GM18517 (cell line): ENCODE measurements at regions not wholly inside any gene's neighbourhood (a gene's known extent, or its start where the extent isn't known, plus 50 kb on each side); places are given as distances from the start of the nearest gene placed in this dataset.

Source experiments
- ATAC-seq: cut with Tn5 transposase; IDR thresholded peaks from one replicate; pipeline ENCODE4 v1.9.1; 2021; ENCODE audit warnings: mild to moderate bottlenecking, moderate library complexity; ENCODE audit not compliant: unreplicated experiment

DNA sequence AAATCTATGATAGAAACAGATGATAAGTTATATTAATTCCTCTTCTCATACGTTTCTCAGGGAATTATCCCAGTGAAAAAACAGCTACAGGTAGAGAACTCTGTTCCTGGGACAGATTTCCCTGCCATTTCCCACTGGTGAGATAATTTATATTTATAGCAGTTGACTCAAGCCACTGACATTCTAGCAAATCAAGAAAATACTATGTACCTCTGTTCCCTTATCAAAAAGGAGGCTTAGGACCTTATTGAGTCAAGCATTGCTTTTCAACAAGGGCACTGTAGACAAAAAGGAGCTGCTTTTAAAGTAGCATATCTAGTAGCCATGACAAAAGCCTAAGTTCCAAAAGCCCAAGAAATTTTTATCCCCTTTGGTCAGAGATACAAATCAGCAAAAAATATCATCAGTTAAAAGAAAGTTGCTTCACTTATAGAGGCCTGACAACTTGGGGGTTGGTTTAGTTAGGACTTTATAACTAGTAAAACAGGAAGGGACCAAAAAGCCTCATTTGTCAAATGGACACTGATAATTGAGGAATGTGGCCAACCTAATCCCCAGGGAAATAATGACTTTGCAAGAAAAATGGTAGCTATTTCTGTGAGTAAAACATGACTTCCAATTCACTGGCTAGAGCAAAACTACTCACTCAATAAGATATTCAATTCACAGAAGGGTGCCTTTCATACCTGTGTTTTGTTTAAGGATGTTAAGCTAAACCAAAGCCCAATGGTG, 652.5 kb downstream of the SLITRK1 start:
- ATAC-seq = no peak

- ATAC-seq = no peak
Observed at GRCh38 chr13:83223546-83223945, 658.7 kb downstream of the SLITRK1 start.

DNA sequence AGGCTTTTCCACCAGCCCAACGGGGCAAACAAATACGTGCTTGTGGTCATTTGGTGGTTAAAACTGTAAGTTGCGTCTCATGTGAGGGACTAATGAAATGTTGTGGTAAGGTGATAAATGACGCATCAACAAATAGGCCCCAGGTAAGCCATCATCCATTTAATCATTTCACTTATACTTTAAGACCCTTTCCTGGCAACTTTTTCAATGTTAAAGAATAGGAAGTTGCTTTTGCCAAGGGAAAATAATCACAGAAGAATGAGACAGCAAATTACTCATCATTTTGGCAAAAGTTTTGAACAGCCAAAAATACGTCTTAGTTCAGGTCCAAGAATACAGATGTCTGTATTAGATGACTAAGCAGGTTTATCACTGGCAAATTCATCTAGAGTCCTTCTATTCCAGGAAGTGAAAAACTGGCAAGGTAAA, 660.4 kb downstream of the SLITRK1 start:
- no peak for ATAC-seq

- no peak for ATAC-seq
Observed at GRCh38 chr13:83221256-83221655, 661.0 kb downstream of the SLITRK1 start.

DNA sequence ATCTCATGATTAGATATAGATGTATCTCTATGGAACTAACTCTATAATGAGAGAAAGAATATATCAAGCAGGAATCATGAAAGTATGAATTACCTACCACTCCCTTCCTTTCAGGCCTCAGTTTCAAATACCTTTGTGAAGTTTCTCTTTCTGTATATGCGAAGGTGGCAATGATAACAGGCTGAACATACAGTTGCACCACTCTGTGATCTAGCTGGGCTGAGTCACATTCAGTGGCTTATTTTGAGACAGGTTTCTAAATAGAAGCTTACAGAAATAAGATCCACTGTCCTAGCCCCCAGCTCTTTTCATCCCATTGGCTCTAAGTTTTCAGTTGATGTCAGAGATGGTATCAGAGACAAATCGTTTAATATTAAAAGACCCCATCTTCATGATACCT, 662.0 kb downstream of the SLITRK1 start:
- ATAC-seq = no peak

DNA sequence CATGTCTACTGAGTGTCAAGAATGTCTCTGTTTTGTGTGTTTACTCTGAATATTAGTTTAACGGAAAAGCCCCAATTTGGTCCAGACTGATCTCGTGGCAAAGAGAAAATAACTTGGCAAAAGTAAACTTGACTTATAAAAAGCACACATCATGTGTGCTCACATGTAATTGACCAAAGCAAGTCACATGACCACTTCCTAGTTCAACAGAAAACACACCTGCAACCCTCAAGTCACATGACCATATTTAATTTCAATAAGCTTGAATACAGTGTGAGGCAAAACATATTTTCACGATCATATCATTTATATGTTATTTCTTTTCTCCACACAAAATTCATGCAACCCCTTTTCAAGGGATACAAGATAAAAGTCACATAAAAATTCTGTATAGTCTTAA, 662.4 kb downstream of the SLITRK1 start:
- ATAC-seq = no peak

DNA sequence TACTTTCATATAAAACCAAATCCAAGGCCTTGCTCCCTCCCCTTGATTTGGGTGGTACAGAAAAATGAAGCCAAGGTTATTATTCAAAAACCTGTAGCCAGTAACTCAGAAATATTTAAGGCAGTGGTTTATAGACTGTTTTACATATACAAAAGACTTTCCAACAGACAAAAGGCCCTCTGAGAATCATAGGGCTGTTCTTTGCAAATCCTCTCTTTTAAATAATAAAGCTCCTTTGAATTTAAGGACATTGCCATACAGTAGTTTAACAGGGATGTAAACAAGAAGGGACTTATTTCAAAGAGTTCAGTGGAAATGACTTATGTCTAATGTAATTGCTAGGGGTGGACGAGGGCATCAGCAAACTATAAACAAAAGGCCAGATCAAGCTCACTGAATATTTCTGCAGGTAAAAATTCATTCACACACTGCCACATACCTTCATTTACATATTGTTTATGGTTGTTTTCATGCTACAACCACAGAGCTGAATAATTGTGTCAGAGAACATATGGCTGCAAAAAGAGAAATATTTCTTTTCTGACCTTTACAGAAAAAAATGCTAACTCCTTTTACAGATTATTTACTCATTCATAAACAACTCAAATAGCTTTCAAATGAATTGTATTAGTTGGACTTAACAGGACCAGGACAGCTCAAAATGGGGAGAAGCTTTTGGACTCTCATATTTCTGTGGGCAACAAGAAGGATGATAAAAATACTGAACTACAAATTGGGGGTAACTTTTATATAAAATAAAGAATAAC, 665.6 kb downstream of the SLITRK1 start:
- no peak for ATAC-seq

DNA sequence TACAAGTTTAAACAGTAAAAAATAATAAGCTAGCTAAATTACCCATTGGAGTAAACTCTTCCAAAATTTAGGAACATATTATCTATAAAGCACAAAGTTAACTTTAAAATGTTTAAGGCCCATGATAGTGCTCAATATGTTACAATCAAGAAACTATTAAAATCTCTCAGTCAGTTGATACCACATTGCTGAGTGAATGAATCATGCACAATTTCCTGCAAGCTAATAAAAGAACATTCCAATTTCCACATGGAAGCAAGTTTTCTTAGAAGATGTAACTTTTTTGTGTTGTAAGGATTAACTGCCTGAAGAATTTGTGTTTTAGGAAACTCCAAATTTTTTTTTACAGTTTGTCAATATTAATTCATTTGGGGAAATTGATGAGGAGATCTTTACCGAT, 666.6 kb downstream of the SLITRK1 start:
- no peak for ATAC-seq

DNA sequence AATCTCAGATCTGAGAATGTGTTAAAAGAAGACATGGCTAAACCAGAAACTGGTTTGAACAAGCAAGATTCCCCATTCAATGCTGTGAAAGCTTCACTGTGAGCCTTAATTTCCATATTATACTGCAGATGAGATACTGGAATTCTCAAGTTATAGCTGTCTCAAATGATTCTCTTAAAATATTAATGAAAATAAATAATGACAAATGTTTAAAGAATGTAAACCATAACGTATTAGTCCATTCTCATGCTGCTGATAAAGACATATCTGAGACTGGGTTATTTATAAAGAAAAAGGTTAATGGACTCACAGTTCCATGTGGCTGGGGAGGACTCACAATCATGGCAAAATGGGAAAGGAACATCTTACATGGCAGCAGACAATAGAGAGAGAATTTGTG, 667.8 kb downstream of the SLITRK1 start:
- no peak for ATAC-seq

DNA sequence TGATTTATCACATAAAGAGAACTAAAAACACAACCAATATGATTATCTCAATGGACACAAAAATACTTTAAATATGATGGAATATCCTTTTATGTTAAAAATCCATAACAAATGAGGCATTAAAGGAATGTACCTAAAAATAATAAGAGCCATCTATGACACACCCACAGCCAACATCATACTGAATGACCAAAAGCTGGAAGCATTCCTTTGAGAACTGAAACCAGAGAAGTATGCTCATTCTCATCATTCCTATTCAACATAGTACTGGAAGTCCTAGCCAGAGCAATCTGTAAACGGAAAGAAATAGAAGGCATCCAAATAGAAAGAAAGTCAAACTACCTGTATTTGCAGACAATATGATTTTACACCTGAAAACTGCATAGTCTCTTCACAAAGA, 671.0 kb downstream of the SLITRK1 start:
- ATAC-seq = no peak

DNA sequence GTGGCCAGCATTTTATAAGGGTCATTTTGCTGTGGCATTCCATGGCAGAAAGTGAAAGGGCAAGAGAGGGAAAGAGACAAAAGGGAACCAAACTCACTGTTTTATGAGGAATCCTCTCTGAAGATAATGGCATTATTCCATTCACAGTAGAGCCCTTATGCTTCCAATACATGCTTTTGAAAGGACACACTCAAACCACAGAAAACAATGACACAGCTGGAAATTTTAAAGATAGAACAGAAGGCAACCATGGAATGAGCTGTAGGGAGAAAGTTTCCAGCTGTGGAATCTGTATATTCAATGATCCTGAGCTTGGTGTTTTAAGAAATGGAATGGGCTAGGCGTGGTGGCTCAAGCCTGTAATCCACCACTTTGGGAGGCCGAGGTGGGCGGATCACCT, 677.4 kb downstream of the SLITRK1 start:
- no peak for ATAC-seq

- ATAC-seq = no peak
Observed at GRCh38 chr13:83201506-83201905, 680.8 kb downstream of the SLITRK1 start.

DNA sequence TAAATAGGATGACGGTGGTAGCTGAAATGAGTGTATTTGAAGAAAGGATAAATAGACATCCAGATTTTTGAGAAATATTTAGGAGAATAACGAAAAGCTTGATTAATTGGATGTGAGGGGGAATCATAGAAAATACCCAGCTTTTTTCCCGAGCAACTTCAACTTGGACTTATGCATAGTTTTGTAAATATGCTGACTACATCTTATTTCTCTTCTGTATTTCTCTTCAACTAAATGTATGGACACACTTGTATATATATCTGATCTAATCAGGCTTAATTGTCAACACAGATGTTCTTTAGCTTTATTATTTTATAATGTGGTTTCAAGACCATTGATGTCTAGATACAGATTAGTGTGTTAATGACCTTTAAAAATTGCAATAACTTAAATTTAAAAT, 685.0 kb downstream of the SLITRK1 start:
- no peak for ATAC-seq

DNA sequence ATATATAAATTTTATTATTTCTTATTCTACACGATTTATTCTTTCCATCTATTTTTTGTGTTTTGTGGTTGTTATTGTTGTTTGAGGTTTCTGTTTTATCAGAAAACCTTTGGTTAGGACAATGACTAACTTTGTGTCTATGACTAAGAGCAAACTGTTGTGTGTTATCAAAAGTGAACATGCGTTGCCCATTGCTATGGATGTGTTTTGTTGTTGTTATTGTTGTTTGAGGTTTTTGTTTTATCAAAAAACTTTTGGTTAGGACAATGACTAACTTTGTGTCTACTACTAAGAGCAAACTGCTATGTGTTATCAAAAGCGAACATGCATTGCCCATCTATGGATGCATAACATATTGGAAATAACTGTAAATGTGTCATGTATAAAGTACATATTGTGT, 692.3 kb downstream of the SLITRK1 start:
- no peak for ATAC-seq

- ATAC-seq = no peak
Observed at GRCh38 chr13:83184819-83185218, 697.5 kb downstream of the SLITRK1 start.

GRCh38 chr13:83184150-83184475, 698.2 kb downstream of the SLITRK1 start:
- no peak for ATAC-seq

DNA sequence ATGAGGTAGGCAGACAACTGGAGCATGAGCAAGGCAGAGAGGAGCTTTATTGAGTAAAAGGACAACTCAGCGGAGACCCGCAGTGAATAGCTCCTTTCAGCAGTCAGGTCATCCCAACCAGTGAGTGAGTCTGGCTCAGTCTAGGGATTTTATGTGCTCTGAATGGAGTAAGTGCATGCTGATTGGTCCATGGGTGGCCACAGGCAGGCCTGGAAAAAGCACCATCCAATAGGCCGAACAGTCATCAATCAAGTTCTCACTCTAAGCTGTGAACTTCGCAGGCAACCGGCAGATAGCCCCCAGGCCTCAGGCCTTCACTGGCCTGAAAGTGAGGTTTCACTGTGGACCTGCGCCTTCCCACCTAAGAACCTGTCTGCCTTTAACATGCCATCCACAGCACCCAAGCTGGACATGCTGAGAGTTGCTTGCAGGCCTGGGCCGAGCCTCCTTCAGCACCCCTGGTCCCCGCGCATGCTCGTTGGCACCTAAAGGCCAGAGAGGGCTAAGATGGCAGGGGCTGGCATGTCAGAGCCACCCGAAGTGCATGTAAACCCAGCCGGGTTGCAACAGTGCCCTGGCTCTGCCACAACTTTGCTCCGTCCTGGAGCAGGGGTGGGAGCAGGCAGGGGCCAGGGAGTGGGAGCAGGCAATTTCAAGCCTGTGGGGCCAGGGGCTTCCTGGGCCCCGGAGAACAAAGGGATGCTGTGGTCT, 698.7 kb downstream of the SLITRK1 start:
- no peak for ATAC-seq

DNA sequence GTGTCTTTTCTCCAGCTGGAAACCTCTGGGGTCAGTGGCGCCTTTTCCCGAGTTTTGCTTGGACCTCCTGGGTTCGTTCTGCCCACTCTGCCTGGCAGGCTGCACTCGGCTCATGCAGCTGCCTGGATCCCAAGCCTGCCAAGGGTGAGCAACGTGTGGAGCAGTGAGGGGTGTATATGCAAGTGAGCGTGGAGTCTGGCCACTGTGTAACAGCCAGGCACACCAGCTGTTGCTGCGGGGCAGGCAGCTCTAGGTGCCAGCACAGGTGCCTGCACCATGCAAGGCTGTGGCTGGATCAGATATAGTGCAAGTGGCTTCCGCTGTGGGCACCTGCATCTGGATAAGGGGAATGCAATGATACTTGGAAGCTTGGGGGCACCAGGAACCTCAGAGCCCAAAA, 699.4 kb downstream of the SLITRK1 start:
- ATAC-seq = no peak

GRCh38 chr13:83178008-83178407, 704.3 kb downstream of the SLITRK1 start:
- ATAC-seq = no peak

DNA sequence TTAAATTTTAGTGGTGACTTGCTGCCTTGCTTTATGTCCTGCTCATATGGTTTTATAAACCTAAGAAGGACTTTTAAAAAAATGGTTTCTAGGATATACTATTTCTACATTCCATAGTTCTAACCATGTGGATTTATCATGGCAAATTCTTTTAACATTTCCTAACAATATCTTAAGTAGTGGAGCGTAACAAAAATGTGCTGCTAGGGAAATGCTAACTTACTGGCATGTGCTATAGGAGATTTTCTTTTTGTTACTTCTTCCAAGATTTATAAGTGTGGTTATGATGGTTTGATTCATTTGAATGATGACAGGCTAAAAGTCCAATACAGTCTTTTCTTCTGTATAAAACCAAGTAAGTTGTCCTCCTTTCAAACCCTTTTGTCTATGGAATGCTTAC, 713.7 kb downstream of the SLITRK1 start:
- no peak for ATAC-seq

- ATAC-seq = no peak
Observed at GRCh38 chr13:83167203-83167602, 715.1 kb downstream of the SLITRK1 start.

- no peak for ATAC-seq
Observed at GRCh38 chr13:83166550-83166949, 715.7 kb downstream of the SLITRK1 start.
